ENCODE measurements at regions not wholly inside any gene's neighbourhood (a gene's known extent, or its start where the extent isn't known, plus 50 kb on each side); places are given as distances from the start of the nearest gene placed in this dataset.

GRCh38 chr14:101472518-101472849 lies 88.8 kb upstream of the DIO3 start:
- Histone ChIP-seq H3K4me1 (ENCODE audit: control insufficient read depth, insufficient read depth, low read length) (peaks cover 11% of the 10 kb centered on the region; the same call in 1 of the 2 replicates), H3K56ac (ENCODE audit: extremely low read depth, insufficient read depth, low read length) (no peak overlapping the region), H4K91ac (ENCODE audit: insufficient read depth, low read depth, low read length) (no peak overlapping the region), H2AFZ (replicated peaks; ENCODE audit: low read length, poor library complexity) (no peak overlapping the region), H3K4ac (ENCODE audit: low read depth, low read length) (no peak overlapping the region), H3K27ac (ENCODE audit: insufficient read depth, low read length) (no peak overlapping the region), H3K18ac (ENCODE audit: low read depth, low read length) (no peak overlapping the region), H3K27me3 (ENCODE audit: control insufficient read depth, insufficient read depth, low read length) (no peaks in the 10 kb centered on the region; the same call in 1 of the 2 replicates), H2BK5ac (ENCODE audit: low read depth, low read length, poor library complexity, severe bottlenecking) (no peak overlapping the region), H4K8ac (ENCODE audit: low read depth in 2 of 2, low read length in 2 of 2) (no peak overlapping the region), H4K20me1 (ENCODE audit: insufficient read depth, low read length) (no peaks in the 10 kb centered on the region), H3K23ac (ENCODE audit: low read depth, low read length) (no peak overlapping the region), H3K9me3 (ENCODE audit: control insufficient read depth, insufficient read depth, low read length) (no peaks in the 10 kb centered on the region), H2AK9ac (replicated peaks; ENCODE audit: low read depth, low read length, poor library complexity) (no peak overlapping the region), H3K4me3 (ENCODE audit: insufficient read depth, low read depth, low read length) (no peak overlapping the region), H4K5ac (ENCODE audit: low read depth, low read length) (no peak overlapping the region), H3K79me1 (ENCODE audit: low read depth in 1 of 2, low read length in 2 of 2) (no peaks in the 10 kb centered on the region), H3K9ac (ENCODE audit: low read depth, low read length) (no peak overlapping the region), H3K9me1 (ENCODE audit: insufficient read depth, low read length) (no peaks in the 10 kb centered on the region), H2AK5ac (ENCODE audit: low read depth, low read length) (no peak overlapping the region), H2BK20ac (ENCODE audit: low read depth, low read length) (no peak overlapping the region), H3K4me2 (ENCODE audit: low read depth, low read length) (no peak overlapping the region), H2BK120ac (ENCODE audit: low read depth, low read length) (no peak overlapping the region), H2BK15ac (ENCODE audit: low read depth, low read length) (no peak overlapping the region), H3K14ac (replicated peaks; ENCODE audit: low read depth, low read length) (no peak overlapping the region), H3K36me3 (ENCODE audit: control insufficient read depth, insufficient read depth, low read length) (no peaks in the 10 kb centered on the region)
- dilution Hi-C loops (cut with HindIII; ENCODE audit: low sequenced_read_pairs, unreplicated experiment) = no loop called here
- CTCF ChIA-PET = no interaction called here
- TF ChIP-seq RFX5 (IDR thresholded peaks at IDR 0.05; ENCODE audit: low read depth, low read length) = no peak
- TF ChIP-seq USF2 (IDR thresholded peaks at IDR 0.05; ENCODE audit: low read depth, low read length) = no peak
- no peak for TF ChIP-seq POLR2A (IDR thresholded peaks at IDR 0.05; ENCODE audit: low read depth, low read length)
- TF ChIP-seq SMC3 (IDR thresholded peaks at IDR 0.05; ENCODE audit: low read depth, low read length) = no peak
- no peak for TF ChIP-seq BHLHE40 (IDR thresholded peaks at IDR 0.05; ENCODE audit: low read depth, low read length)
- no peak for TF ChIP-seq CTCF (conservative IDR thresholded peaks at IDR 0.05; ENCODE audit: low read depth, low read length)
- TF ChIP-seq RCOR1 (IDR thresholded peaks at IDR 0.05; ENCODE audit: insufficient replicate concordance, low read length) = no peak
- TF ChIP-seq FOS (IDR thresholded peaks at IDR 0.05; ENCODE audit: low read depth, low read length) = no peak
- TF ChIP-seq NFE2L2 (IDR thresholded peaks at IDR 0.05; ENCODE audit: low read depth, low read length) = no peak
- no peak for TF ChIP-seq CEBPB (IDR thresholded peaks at IDR 0.05; ENCODE audit: low read depth, low read length)
- no peak for TF ChIP-seq MAFK (IDR thresholded peaks at IDR 0.05; ENCODE audit: low read depth, low read length)
- TF ChIP-seq RAD21 (IDR thresholded peaks at IDR 0.05; ENCODE audit: low read length) = no peak
- TF ChIP-seq ELK1 (IDR thresholded peaks at IDR 0.05; ENCODE audit: borderline replicate concordance, low read depth, low read length) = no peak
- TF ChIP-seq CHD1 (IDR thresholded peaks at IDR 0.05; ENCODE audit: low read depth, low read length) = no peak
- TF ChIP-seq MXI1 (IDR thresholded peaks at IDR 0.05; ENCODE audit: borderline replicate concordance, low read depth, low read length) = no peak
- TF ChIP-seq MAZ (IDR thresholded peaks at IDR 0.05; ENCODE audit: borderline replicate concordance, low read depth, low read length) = no peak
- POLR2A ChIA-PET (ENCODE audit: unreplicated experiment) = no interaction called here
- no TSS peak for BruUV-seq (replicated peaks)
- ATAC-seq (ENCODE audit: low read depth) = no peak
- in situ Hi-C loops (cut with MboI; ENCODE audit: low sequenced_read_pairs) = no loop called here
- intact Hi-C loops (cut with micrococcal nuclease) = no loop called here
- WGBS, 2 experiments (ENCODE audit: extremely low coverage in 2 of 2, insufficient read length in 1 of 2) = no CpG with 5 or more reads among the region's 6 CpGs
- DNase-seq = no peak
